SK-N-SH treated with all-trans-retinoic acid at 6 μM for 48 hours (cell line): ENCODE measurements at regions not wholly inside any gene's neighbourhood (a gene's known extent, or its start where the extent isn't known, plus 50 kb on each side); places are given as distances from the start of the nearest gene placed in this dataset.

Source experiments
- ATAC-seq: fragments of 200-7000 bp; cut with Tn5 transposase; 3 replicates; pipeline ENCODE4 v1.9.1; 2020; ENCODE audit warnings: mild to moderate bottlenecking, moderate library complexity
- ARNTL ChIP-seq: fragments of 450-650 bp; formaldehyde crosslinking; IDR thresholded peaks from 2 replicates; pipeline ENCODE4 v1.5.0; 2020; ENCODE audit warnings: low read depth, mild to moderate bottlenecking, moderate library complexity, borderline replicate concordance
- BACH2 ChIP-seq: fragments of 250-450 bp; sonication (Bioruptor Pico); IDR thresholded peaks from 2 replicates; pipeline ENCODE4 v1.9.0; 2021; ENCODE audit warnings: mild to moderate bottlenecking, borderline replicate concordance
- CREB5 ChIP-seq: fragments of 250-450 bp; sonication (Bioruptor Pico); IDR thresholded peaks from 2 replicates; pipeline ENCODE4 v1.5.1; 2020; ENCODE audit warnings: low read depth, mild to moderate bottlenecking, moderate library complexity
- CSDC2 ChIP-seq: fragments of 250-450 bp; sonication (Bioruptor Pico); IDR thresholded peaks from 2 replicates; pipeline ENCODE4 v1.5.0; 2020; ENCODE audit warnings: mild to moderate bottlenecking, moderate library complexity
- CSRNP3 ChIP-seq: fragments of 250-450 bp; sonication (Bioruptor Pico); IDR thresholded peaks from 2 replicates; pipeline ENCODE4 v1.5.1; 2021; ENCODE audit warnings: mild to moderate bottlenecking, moderate library complexity
- ESRRG ChIP-seq: fragments of 250-450 bp; sonication (Bioruptor Pico); IDR thresholded peaks from 2 replicates; pipeline ENCODE4 v1.6.1; 2021; ENCODE audit warnings: mild to moderate bottlenecking
- GLIS3 ChIP-seq: fragments of 250-450 bp; sonication (Bioruptor Pico); IDR thresholded peaks from 2 replicates; pipeline ENCODE4 v1.5.0; 2020; ENCODE audit warnings: mild to moderate bottlenecking, moderate library complexity
- ISL1 ChIP-seq: fragments of 250-450 bp; sonication (Bioruptor Pico); IDR thresholded peaks from 2 replicates; pipeline ENCODE4 v2.1.2; 2022; ENCODE audit warnings: mild to moderate bottlenecking, moderate library complexity
- OSR1 ChIP-seq: fragments of 250-450 bp; sonication (Bioruptor Pico); IDR thresholded peaks from 2 replicates; pipeline ENCODE4 v1.8.0; 2022; ENCODE audit warnings: moderate library complexity, mild to moderate bottlenecking, inconsistent platforms
- POU6F1 ChIP-seq: fragments of 250-450 bp; sonication (Bioruptor Pico); IDR thresholded peaks from 2 replicates; pipeline ENCODE4 v1.8.0; 2021; ENCODE audit warnings: low read depth, mild to moderate bottlenecking, moderate library complexity, borderline replicate concordance
- PPARA ChIP-seq: fragments of 250-450 bp; sonication (Bioruptor Pico); IDR thresholded peaks from 2 replicates; pipeline ENCODE4 v1.5.0; 2020; ENCODE audit warnings: mild to moderate bottlenecking, borderline replicate concordance
- RARB ChIP-seq: fragments of 250-450 bp; sonication (Bioruptor Pico); IDR thresholded peaks from 2 replicates; pipeline ENCODE4 v1.8.0; 2021; ENCODE audit warnings: mild to moderate bottlenecking, moderate library complexity
- SNAI2 ChIP-seq: fragments of 250-450 bp; sonication (Bioruptor Pico); IDR thresholded peaks from 2 replicates; pipeline ENCODE4 v1.5.0; 2020; ENCODE audit warnings: mild to moderate bottlenecking, moderate library complexity
- TOX ChIP-seq: fragments of 250-450 bp; sonication (Bioruptor Pico); IDR thresholded peaks from 2 replicates; pipeline ENCODE4 v1.8.0; 2021; ENCODE audit warnings: mild to moderate bottlenecking, moderate library complexity, borderline replicate concordance
- TSHZ2 ChIP-seq: fragments of 250-450 bp; sonication (Bioruptor Pico); IDR thresholded peaks from 2 replicates; pipeline ENCODE4 v1.5.0; 2020; ENCODE audit warnings: mild to moderate bottlenecking, moderate library complexity
- ZC3H10 ChIP-seq: fragments of 250-450 bp; sonication (Bioruptor Pico); IDR thresholded peaks from 2 replicates; pipeline ENCODE4 v1.5.1; 2021; ENCODE audit warnings: mild to moderate bottlenecking, moderate library complexity
- ZFP3 ChIP-seq: fragments of 250-450 bp; sonication (Bioruptor Pico); IDR thresholded peaks from 2 replicates; pipeline ENCODE4 v1.5.0; 2020; ENCODE audit warnings: mild to moderate bottlenecking, moderate library complexity
- ZFP30 ChIP-seq: fragments of 450-650 bp; formaldehyde crosslinking; IDR thresholded peaks from 2 replicates; pipeline ENCODE4 v1.5.0; 2022; ENCODE audit warnings: mild to moderate bottlenecking, moderate library complexity
- ZNF565 ChIP-seq: fragments of 450-650 bp; formaldehyde crosslinking; conservative IDR thresholded peaks from 2 replicates; pipeline ENCODE4 v1.5.0; 2020; ENCODE audit warnings: low read depth, mild to moderate bottlenecking, moderate library complexity
- ZNF70 ChIP-seq: fragments of 450-650 bp; formaldehyde crosslinking; IDR thresholded peaks from 2 replicates; pipeline ENCODE4 v1.5.0; 2020; ENCODE audit warnings: mild to moderate bottlenecking, moderate library complexity
- ZNF8 ChIP-seq: fragments of 450-650 bp; formaldehyde crosslinking; IDR thresholded peaks from 2 replicates; pipeline ENCODE4 v1.5.0; 2020; ENCODE audit warnings: mild to moderate bottlenecking, moderate library complexity
- TF ChIP-seq, protein P1 (sequence below): fragments of 250-450 bp; sonication (Bioruptor Pico); IDR thresholded peaks from 2 replicates; pipeline ENCODE4 v1.8.0; 2020; ENCODE audit warnings: mild to moderate bottlenecking, moderate library complexity, borderline replicate concordance

GRCh38 chr2:36246320-36246990 lies 109.1 kb upstream of the CRIM1 start:
- no peak for ATAC-seq

GRCh38 chr2:36245651-36246050 lies 109.9 kb upstream of the CRIM1 start:
- no peak for ATAC-seq
- TF ChIP-seq CSDC2 (CRISPR knock-in tag) (no peak), ZNF70 (CRISPR knock-in tag) (no peak), ZNF8 (CRISPR knock-in tag) (no peak), TSHZ2 (no peak), TOX (no peak), CREB5 (no peak), ZFP3 (no peak), SNAI2 (CRISPR knock-in tag) (no peak), CSRNP3 (CRISPR knock-in tag) (no peak), ZC3H10 (no peak)
- TF ChIP-seq, protein P1, sequence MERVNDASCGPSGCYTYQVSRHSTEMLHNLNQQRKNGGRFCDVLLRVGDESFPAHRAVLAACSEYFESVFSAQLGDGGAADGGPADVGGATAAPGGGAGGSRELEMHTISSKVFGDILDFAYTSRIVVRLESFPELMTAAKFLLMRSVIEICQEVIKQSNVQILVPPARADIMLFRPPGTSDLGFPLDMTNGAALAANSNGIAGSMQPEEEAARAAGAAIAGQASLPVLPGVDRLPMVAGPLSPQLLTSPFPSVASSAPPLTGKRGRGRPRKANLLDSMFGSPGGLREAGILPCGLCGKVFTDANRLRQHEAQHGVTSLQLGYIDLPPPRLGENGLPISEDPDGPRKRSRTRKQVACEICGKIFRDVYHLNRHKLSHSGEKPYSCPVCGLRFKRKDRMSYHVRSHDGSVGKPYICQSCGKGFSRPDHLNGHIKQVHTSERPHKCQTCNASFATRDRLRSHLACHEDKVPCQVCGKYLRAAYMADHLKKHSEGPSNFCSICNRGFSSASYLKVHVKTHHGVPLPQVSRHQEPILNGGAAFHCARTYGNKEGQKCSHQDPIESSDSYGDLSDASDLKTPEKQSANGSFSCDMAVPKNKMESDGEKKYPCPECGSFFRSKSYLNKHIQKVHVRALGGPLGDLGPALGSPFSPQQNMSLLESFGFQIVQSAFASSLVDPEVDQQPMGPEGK (CRISPR knock-in tag): no peak

More at GRCh38 chr2:36246320-36246990, 109.1 kb upstream of the CRIM1 start:
- TF ChIP-seq ESRRG (CRISPR knock-in tag) (no peak), ZNF8 (CRISPR knock-in tag) (no peak), SNAI2 (CRISPR knock-in tag) (no peak), TOX (no peak), ISL1 (no peak), ZC3H10 (no peak), CSDC2 (CRISPR knock-in tag) (no peak), ZFP30 (CRISPR knock-in tag) (no peak), CSRNP3 (CRISPR knock-in tag) (no peak), PPARA (CRISPR knock-in tag) (no peak), ZFP3 (no peak), OSR1 (CRISPR knock-in tag) (no peak), BACH2 (CRISPR knock-in tag) (no peak), ZNF565 (CRISPR knock-in tag) (no peak), ARNTL (CRISPR knock-in tag) (no peak), CREB5 (no peak), POU6F1 (CRISPR knock-in tag) (no peak), GLIS3 (CRISPR knock-in tag) (no peak), RARB (CRISPR knock-in tag) (no peak)
- TF ChIP-seq, protein P1 (CRISPR knock-in tag): no peak
